A673 (cell line): ENCODE measurements at regions not wholly inside any gene's neighbourhood (a gene's known extent, or its start where the extent isn't known, plus 50 kb on each side); places are given as distances from the start of the nearest gene placed in this dataset.

Source experiments
- BruUV-seq: library from RNA; stranded (reverse); fragments of 400-500 nt; replicated peaks from 2 replicates; lab custom pipeline; 2021; lab: Mats Ljungman, UMichigan
- CTCF ChIA-PET: fragments of 300-600 bp; sonication (Branson Sonifier 250); formaldehyde crosslinking; loops from one replicate; lab custom pipeline; 2022; ENCODE audit warnings: antibody characterized with exemption; lab: Charles Lee
- POLR2A ChIA-PET: fragments of 300-600 bp; sonication (Branson Sonifier 250); formaldehyde crosslinking; loops from one replicate; lab custom pipeline; 2022; ENCODE audit warnings: antibody characterized with exemption; ENCODE audit not compliant: low non-redundant PET; lab: Charles Lee
- DNase-seq: peaks from one replicate; pipeline ENCODE4 v3.0.0-alpha.2; 2015; ENCODE audit warnings: low spot score
- H3K27ac ChIP-seq: fragments of 200-600 bp; sonication (generic); 2 replicates; pipeline ENCODE4 v1.5.1; 2016; ENCODE audit warnings: mixed run types, low read depth, mild to moderate bottlenecking, mixed read lengths, antibody characterized with exemption, low read length; ENCODE audit not compliant: poor library complexity, severe bottlenecking
- H3K27me3 ChIP-seq: fragments of 200-600 bp; sonication (generic); replicated peaks from 2 replicates; pipeline ENCODE4 v1.6.1; 2017; ENCODE audit warnings: mixed run types, low read depth, mild to moderate bottlenecking, mixed read lengths, antibody characterized with exemption, low read length; ENCODE audit not compliant: insufficient read depth, poor library complexity
- H3K36me3 ChIP-seq: fragments of 200-600 bp; sonication (generic); 2 replicates; pipeline ENCODE4 v1.6.1; 2016; ENCODE audit warnings: mixed run types, mild to moderate bottlenecking, mixed read lengths, antibody characterized with exemption, low read length; ENCODE audit not compliant: insufficient read depth, poor library complexity, severe bottlenecking
- H3K4me1 ChIP-seq: fragments of 200-600 bp; sonication (generic); 2 replicates; pipeline ENCODE4 v1.6.1; 2017; ENCODE audit warnings: mixed run types, mild to moderate bottlenecking, mixed read lengths, antibody characterized with exemption, low read length; ENCODE audit not compliant: insufficient read depth, poor library complexity, severe bottlenecking
- H3K4me3 ChIP-seq: fragments of 200-600 bp; sonication (generic); 2 replicates; pipeline ENCODE4 v1.5.1; 2016; ENCODE audit warnings: low read depth, mixed run types, mild to moderate bottlenecking, mixed read lengths, low read length; ENCODE audit not compliant: poor library complexity, severe bottlenecking
- H3K9me3 ChIP-seq: fragments of 200-600 bp; sonication (generic); 2 replicates; pipeline ENCODE4 v1.6.1; 2016; ENCODE audit warnings: mixed run types, low read depth, mild to moderate bottlenecking, mixed read lengths, antibody characterized with exemption, low read length; ENCODE audit not compliant: poor library complexity, severe bottlenecking
- CTCF ChIP-seq: fragments of 300-800, 200-600 bp; sonication (generic); conservative IDR thresholded peaks from 2 replicates; pipeline ENCODE4 v1.5.1; 2017; ENCODE audit warnings: low read depth, mild to moderate bottlenecking, antibody characterized with exemption, low read length, moderate library complexity, mixed read lengths
- EZH2 ChIP-seq: fragments of 200-600 bp; sonication (generic); IDR thresholded peaks from 2 replicates; pipeline ENCODE4 v1.6.1; 2017; ENCODE audit warnings: borderline replicate concordance, low read depth, mild to moderate bottlenecking, mixed read lengths, antibody characterized with exemption, low read length; ENCODE audit not compliant: poor library complexity, severe bottlenecking
- intact Hi-C: fragments of 100-400 bp; cut with micrococcal nuclease; formaldehyde crosslinking; loops from one replicate; pipeline ENCODE4 v1.10.0; 2022; ENCODE audit not compliant: unreplicated experiment

DNA sequence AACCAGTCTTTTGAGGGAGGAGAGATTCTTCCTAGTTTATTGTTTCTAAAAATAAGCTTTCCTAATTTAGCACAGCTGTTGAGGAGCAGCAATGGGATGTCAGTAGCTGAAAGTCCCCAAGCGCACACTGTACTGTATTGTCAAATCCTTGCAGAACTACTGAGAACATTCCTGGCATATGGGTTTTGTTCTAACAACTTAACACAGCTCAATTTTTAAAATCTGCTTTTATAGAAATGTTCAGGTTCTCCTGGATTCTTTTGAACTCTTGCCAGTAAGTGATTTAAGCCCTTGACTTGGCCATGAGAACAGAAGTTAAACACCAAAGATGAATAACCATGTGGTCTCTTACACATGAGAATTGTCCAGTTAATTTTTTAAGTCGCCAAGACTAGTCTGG lies 218.6 kb downstream of the FAT3 start:
- BruUV-seq, result no TSS peak
- H3K27ac ChIP-seq, result no peak overlapping the region
- H3K4me1 ChIP-seq, result peaks cover 22% of the 10 kb centered on the region
- H3K36me3 ChIP-seq, result no peaks in the 10 kb centered on the region
- intact Hi-C loops, result no loop called here
- H3K4me3 ChIP-seq, result no peak overlapping the region
- H3K27me3 ChIP-seq, result no peaks in the 10 kb centered on the region
- no peak for DNase-seq
- ChIA-PET POLR2A (no interaction called here), CTCF (no interaction called here)
- no peaks in the 10 kb centered on the region for H3K9me3 ChIP-seq
- TF ChIP-seq CTCF, result no peak
- no peak for TF ChIP-seq EZH2

DNA sequence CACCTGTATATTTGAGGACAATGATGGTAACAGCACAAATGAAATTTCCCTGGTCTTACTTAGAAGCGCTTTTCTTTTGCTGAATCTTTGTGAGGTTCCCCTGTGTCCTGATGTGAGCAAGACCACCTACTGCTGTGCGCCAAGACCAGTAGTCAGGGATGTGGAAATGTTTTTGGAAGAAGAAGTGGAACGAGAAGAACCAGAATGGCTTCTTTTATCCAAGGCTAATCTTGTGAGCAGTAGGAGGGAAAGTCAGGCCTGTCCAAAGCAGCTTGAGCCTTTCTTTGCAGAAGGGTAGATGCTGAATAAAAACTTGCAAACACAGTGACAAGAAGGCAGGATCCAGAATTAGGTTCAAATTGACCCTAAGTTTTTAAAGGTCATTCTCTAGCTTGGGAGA lies 223.0 kb downstream of the FAT3 start:
- H3K4me1 ChIP-seq, result peaks cover 9% of the 10 kb centered on the region
- no peak overlapping the region for H3K27ac ChIP-seq
- no peak for DNase-seq
- no peaks in the 10 kb centered on the region for H3K9me3 ChIP-seq
- no peaks in the 10 kb centered on the region for H3K27me3 ChIP-seq
- H3K36me3 ChIP-seq, result no peaks in the 10 kb centered on the region
- POLR2A ChIA-PET, result no interaction called here
- CTCF ChIA-PET, result no interaction called here
- intact Hi-C loops, result no loop called here
- TF ChIP-seq CTCF (no peak), EZH2 (no peak)
- no peak overlapping the region for H3K4me3 ChIP-seq
- BruUV-seq, result no TSS peak

DNA sequence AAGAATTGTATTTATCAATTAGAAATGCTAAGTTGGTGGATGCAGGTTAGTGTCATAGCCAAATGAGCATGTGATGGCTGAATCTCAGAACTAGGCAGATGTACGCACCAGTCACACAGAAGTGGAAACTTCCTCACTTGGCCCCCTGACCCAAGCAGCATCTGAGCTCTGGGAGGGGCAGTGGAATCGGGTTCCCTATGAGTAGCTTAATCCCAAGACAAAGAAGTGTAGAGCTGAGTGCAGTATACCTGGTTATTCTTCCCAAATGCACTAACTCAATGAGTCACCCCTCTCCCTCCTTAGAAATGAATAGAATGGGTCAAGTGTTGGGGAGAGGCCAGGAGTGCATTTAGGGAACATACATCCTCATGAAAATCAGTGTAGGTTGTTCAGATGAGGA lies 224.6 kb downstream of the FAT3 start:
- no peaks in the 10 kb centered on the region for H3K27me3 ChIP-seq
- POLR2A ChIA-PET, result no interaction called here
- no peak for TF ChIP-seq CTCF
- TF ChIP-seq EZH2, result no peak
- no TSS peak for BruUV-seq
- no peaks in the 10 kb centered on the region for H3K36me3 ChIP-seq
- CTCF ChIA-PET, result no interaction called here
- H3K4me1 ChIP-seq, result no peaks in the 10 kb centered on the region
- no peak overlapping the region for H3K27ac ChIP-seq
- intact Hi-C loops, result no loop called here
- DNase-seq, result no peak
- no peaks in the 10 kb centered on the region for H3K9me3 ChIP-seq
- no peak overlapping the region for H3K4me3 ChIP-seq
